ENCODE measurements at regions not wholly inside any gene's neighbourhood (a gene's known extent, or its start where the extent isn't known, plus 50 kb on each side); places are given as distances from the start of the nearest gene placed in this dataset.
A peak's percentile ranks its signal among the peaks of the same experiment; 100 is the strongest.

DNA sequence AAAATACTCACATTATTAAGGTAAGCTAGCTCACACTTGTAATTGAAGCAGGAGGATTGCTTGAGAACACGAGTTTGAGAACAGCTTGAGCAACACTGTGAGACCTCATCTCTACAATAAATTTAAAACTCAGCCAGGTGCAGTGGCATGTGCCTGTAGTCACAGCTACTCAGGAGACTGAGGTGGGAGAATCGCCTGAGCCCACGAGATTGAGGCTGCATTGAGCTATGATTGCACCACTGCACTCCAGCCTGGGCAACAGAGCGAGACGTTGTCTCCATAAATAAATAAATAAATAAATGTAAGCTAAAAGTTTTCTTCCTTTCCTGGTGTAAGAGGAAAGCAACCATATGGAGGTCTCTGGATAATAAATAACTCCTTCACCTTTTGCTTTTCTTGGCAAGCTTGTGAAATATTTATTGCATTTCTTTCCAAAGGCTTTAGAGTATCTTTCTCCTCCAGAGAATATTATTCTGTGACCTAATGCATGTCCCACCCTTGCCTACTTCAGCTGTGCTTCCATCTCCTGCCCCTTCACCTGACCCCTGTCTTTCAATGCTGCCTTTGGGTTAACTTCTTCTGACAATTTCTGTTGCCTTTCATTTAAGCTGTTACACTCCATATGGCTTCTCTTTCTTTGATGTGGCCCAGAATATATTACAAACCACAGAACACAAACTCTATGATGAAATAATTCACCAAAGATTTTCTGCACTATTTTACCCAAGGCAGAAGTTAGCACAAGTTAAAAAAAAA is 280.7 kb upstream of the RND3 start:
- peak; percentile 55 for DNase-seq

DNA sequence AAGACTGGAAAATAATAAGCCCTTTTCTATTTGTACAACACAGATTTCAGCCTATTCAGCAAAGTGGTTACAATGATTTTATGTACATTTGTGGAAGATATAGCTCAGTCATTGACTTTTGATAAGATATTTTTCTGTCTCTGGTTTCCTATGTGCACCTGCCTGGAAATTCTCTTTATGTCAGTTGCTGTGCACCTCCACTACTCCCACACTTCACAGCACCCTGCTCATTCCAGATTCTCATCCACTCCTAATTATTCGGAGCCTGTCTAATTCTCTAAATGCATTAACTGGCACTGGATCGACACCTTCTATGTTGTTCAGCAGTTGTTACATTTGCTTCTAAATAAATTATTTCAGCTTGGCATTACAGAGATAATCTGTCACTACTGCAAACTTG is 275.1 kb upstream of the RND3 start:
- no peak for DNase-seq

DNA sequence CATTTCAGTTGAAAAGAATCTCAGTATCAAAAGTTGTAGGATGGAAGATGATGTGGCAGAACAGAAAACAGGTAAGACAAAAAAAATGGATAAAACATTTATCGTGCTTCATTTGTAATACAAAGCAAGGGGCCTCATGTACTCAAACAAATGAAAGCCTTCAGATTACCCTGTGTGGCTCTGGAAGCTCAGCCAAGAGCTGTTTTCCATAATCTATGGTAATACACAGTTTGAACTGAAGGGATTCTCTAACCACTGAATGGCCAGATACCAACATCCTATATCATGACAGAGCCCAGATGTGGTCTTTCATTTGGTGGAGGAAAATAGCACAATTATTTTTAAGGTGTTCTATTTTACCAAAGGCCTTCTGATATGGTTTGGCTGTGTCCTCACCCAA is 272.1 kb upstream of the RND3 start:
- no peak for DNase-seq

DNA sequence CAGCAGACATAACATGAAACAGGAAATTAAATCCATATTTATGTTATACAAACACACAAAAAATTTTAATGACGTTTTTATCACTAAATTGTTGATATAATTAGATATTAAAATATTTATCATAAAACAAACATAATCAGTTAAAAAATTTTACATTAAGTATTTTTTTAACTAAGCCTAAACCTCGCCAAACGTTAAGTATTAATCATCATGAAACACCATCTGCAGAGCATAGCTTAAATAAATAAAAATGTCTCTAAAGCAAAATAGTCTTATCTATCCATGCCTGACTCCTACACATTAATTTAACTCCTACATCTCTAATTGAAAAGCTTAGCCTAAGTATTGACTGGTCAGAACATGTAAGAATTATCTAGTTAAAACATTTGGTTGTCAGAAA is 271.6 kb upstream of the RND3 start:
- DNase-seq = no peak

DNA sequence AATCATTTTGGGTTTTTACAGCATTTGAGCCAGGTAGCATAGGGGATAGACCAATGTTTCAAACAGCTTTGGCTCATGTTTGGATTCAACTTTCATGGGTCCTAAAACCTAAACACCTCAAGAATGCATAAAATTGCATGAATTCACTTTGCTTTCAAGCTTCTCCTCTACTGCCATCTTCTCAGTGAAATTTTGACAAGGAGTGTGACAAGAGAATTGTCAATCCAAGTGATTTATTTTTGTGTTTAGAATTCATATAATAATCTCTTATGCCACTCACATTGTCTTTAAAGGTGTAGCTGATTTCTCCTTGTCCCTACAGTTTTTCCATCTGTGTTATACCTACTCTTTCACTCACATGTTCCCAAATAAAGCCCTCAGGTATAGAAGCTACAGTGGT is 264.8 kb upstream of the RND3 start:
- DNase-seq = no peak

DNA sequence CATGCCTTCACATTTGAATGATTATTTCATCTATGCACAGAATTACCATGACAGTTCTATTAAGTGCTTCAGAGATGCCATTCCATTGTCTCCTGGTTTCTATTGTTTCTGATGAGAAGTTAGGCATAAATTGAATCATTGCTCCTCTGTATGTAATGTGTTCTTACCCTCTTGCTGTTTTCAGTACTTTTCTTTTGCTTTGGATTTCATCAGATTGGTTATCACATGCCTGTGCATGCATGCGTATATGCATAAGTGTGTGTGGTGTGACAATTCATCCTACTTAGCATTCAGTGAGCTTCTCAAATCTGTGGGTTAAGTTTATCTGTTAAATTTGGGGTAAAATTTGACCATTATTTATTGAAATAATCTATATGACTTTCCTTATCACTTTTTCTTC is 263.3 kb upstream of the RND3 start:
- DNase-seq = no peak

DNA sequence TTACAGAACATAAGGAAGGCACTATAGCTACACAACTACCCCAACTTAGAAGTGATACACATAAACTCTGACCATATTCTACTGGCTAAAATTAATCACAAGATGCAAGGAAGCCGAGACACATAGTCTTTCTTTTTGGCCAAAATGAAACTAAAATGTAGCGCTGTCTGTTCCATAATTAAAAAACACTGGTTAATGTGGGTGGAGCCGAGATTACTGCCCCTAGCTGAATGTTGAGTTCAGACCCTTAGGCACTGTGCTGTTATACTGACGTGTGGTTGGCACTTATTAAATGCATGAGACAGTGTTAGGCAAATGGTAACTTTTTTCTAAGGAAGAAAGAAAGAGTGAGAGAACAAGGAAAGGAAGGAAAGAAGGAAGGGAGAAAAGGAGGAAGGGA is 254.6 kb upstream of the RND3 start:
- DNase-seq = no peak

DNA sequence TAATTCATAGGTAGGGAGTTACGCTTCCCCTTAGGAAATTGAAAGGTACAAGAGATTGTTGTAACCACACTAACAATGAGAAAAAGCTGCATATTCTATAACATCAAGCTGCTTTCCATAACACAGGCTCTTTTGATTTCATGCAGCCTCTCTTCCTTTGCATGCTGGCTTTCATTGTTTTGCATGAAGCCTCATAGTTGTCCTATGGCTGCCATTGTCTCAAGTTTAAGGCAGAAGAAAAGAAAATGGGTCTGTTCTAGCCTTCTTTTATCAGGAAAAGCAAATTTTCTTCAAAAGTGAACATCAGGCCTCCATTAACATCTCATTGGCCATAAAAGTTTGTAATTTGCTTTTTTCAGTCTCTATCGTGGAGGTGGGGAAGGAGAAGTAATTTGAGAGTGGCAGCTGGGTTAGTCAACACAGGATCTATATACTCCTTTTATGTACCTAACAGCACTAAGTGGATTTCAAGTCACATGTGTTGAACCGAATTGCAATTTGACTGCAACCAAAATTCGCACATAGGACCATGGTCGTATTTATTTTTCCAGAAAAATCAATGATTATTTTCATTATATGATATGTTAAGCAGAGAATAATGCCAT is 248.5 kb upstream of the RND3 start:
- DNase-seq = no peak

DNA sequence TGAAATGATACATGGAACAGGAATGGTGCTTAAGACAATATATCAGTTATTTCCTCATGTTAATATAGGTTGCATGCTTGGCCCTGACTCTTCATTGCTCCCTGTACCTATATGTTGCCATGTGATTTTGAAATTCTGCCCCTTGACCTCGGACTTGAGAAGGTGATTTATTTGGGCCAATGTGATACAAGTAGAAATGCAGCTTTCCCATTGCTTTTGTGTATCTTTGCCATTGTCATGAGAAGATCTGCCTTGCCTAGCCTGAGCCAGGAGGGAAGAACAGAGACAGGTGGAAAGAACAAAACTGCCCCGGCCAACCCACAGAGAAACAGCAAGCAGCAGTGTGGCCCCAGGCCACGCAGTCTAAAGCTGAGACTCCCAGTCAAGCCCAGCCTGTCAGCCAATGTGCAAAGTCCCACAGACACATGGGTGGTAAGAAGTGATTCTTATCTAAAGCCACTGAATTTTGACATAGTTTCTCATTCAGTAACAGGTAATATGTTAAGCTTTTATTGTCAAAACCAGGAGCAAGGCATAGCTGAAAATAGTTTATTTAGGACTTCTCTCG is 245.7 kb upstream of the RND3 start:
- DNase-seq = no peak

DNA sequence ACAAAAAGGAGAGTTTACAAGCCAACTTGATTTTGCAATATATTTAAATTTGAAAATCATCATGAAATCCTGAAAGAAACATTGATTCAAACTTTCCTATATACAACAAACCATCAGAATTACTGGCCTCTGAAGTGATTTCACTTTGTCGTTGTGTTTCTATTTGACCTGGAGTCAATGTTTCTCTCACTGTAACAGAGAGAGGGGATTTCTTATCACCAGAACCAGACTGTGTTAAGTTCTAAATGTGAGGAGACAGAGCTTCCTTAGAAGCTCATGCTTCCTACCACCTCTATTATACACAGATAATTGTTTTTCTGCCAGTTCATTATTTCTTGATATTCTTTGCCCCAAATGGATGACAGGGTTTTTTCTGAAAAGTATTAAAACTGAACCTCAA is 245.0 kb upstream of the RND3 start:
- DNase-seq = no peak

DNA sequence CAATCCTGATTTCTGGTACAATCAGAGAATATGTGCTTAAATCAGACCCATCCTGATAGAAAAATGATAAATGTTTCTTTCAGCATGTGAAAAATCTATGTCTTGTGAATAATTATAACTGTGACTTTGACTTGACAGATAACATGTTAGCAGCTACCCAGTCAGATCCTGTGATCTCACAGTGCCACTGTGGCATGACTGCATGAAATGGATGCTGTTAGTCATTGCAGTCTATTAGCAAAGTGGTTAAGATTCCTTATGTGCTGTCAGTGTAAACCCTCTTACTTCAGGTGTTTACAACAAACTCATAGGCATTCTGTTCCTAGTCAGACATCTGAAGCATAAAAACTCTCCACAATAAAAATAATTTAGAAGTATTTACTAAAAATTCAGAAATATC is 244.6 kb upstream of the RND3 start:
- DNase-seq = no peak

DNA sequence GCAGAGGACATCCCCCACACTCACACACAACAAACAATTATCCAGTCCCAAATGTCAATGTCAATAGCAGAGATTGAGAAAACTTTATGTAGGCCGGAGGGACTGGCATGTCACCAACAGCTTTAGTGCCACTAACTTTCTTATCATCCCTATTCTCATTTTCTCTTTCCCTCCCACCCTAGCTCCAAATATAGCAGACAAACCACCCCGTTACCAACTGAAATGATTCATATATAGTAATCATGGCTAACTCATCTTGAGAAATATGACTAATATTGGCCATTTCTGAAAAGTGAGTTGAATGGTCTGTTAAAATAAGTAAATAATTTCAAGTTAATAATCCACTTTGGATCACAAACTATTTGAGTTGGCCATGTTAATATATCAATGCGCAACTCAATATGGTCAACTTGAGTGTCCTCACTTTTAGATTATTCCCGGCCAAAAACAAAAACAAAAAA is 242.1 kb upstream of the RND3 start:
- no peak for DNase-seq

DNA sequence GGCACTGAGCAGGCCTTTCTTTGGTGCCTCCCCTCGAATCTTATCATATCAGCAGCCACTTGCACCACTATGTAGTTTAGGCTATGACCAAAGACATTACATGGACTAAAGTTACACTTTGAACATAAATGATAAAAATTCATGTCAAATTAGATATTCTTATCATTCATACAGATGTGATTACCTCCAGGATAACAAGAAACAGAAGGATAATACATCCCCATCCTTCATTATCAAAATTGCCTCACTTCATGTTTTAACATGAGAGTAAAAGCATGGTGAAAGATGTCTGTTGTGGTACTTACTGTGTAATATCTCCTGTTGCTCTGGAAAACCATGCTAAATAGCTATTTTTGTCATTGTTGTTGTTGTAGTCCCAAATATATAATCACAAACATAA is 230.8 kb upstream of the RND3 start:
- DNase-seq = no peak

DNA sequence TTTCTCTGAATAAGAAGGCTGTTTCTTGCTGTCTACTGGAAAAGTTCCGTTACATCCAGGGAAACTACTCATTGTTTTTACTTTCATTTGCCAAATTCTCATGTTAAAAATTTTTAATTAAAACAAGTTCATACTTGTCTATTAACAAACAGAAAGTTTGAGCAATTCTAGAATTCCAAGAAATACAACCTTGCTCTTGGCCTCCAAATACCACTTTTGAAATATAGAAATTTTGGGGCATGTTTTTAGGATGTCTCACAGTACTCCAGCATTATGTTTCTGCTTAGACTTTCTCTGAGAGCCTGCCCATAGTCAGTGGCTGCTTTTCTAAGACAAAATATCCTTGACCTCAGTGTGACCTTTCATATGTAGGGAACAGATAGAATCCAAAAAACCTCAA is 228.7 kb upstream of the RND3 start:
- no peak for DNase-seq

DNA sequence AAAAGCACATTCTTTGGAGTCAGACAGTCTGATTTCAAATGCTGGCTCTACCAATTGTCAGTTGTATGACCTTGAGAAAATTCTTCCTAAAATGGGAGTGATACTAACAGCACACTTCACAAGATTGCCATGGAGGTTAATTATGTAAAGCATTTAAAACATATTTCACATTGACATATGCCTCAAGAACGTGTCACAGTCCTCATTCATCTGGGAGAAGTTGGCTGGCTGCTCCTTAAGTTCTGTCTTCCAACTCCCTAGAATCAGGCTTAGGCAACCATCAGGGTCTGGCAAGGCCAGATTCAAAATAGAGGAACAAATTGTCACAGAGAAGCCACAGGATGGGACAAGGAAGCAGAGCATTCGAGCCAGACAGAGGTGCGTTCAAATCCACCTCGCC is 228.0 kb upstream of the RND3 start:
- no peak for DNase-seq

DNA sequence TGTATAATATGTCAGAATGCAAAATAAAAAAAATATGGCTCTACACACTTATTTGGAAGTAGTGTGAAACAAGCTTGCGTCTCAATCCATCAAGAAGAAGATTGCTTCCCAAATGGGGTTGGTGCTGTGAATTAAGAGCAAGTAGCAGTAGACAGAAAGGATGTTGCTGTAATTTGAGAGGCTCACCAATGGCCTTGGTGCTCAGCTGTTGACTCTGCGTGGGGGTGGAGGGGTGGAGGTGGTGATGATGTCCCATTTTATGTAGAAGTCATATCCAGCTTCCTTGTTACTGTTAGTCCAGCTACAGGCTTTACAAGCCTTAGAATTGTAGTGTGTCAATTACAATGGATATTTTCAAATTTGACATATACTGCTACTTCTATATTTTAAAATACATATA is 223.4 kb upstream of the RND3 start:
- no peak for DNase-seq

DNA sequence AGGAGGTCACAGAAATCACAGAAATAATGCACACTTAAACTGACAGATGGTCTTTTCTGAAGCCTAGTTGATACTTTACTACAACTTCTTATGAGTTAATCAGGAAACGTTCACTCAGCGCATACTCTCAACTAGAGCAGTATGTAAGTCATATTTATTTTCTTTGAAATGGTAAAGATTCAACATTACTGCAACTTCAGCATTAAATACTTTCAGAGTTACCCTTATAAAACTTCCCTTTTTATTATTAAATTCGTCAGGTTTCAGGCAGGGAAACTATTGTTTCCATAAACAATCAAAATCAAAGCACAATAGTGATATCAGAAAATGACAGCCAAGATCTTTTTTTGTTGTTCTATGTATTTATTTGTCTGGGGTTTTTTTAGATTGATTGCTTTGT is 222.6 kb upstream of the RND3 start:
- no peak for DNase-seq

DNA sequence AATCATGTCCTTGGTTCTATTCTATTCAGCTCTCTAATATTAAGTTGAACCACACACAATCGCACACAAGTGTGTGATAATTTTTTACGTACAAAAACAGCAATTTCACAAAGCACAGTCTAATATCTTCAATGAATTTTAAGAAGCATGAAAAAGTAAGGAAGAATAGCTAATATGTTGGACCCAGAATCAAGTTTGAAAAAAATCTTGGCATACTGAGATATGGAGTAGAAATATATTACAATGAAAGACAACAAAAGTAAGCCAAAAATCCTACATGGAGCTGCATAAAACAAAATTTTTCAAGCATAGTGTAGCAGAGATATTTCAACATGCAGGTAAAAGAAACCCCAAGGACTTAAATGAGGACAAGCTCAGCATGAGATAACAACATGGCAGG is 219.1 kb upstream of the RND3 start:
- no peak for DNase-seq

DNA sequence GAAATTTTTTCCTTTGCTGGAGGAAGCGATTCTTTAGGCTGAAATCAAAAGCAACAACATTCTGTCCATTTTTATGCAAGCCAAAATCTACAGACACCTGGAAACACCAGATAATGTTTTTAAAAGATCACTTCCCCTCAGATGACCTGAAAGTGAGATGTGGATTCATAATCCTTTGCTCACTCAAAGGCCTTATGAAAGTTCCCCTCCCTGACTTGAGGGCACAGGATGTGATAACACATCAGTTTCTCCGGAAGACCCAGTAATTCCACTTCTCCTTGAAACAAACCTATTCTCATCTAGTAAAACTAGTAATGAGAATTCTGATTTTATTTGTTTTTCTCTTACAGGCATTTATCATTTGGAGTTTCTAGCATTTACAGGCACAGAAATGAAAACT is 218.3 kb upstream of the RND3 start:
- DNase-seq = no peak

DNA sequence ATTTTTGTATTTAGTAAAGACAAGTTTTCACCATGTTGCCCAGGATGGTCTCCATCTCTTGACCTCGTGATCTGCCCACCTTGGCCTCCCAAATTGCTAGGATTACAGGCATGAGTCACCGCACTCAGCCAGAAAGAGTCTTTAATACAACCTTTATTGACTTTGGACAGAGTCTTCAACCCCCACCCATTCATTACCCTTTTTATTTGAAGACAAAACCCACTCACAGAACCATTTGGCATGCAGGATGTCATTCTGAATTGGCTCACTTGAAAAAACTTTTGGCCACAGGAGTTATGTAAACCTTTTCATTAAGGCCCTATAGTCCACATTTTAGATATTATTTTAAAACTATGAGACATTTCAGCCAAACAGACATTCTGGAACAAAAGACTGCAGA is 217.9 kb upstream of the RND3 start:
- no peak for DNase-seq

DNA sequence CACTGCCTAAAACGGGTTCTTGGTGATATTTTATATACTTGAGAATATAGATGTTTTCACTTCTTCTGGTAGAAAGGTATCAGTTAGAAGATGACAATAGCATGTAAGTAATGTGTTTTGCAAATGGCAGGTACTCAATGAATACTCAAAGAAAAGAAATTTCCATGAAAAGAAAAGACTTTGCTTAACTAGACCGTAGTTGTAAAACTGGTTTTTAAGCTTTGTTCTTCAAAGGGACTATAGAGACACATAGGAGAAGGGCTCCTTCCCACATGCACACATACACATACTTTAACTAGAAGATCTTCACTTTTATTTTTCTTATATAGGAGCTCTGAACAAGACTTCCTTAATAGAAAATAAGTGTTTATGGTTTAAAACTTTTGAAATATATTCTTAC is 215.3 kb upstream of the RND3 start:
- no peak for DNase-seq

DNA sequence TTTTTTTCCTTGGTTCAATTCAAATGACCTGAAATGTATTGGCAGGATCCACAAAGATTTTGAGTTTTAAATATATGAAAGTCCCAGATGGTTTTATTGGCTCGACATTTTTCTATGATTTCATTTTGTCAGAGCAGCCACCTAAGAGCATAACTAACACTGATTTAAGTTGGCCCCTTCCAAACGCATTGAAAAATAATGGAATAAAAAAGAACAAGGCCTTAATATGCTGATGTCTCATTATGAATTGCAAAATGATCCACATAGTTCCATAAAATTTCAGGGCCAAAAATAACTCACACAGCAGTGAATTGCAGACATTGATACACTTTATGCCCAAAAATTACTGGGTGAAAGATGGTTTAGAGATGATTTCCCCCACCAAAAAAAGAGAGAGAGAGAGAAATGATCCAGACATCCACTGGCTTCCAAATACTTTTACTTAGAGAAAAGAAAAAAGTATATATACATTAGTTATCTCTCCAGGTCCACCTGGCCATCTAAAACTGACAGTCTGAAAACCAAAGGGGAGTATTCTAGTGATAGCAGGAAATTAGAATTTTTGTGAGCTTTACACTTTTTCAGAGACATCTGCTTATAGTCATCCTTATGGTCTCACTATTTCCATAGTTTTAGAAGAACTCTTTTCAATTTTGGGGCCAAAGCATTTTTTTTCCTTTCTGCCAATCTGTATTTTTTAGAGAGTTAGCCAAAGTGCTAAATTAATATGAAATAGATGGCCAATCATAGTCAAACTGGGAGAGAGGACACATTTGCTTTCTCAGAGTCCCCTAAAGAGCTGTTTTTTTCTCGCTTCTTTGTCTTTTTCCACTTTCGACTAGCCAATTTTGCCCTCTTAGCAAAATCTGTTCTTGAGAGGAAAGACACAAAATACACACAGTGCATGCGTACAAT is 213.5 kb upstream of the RND3 start:
- DNase-seq = no peak

DNA sequence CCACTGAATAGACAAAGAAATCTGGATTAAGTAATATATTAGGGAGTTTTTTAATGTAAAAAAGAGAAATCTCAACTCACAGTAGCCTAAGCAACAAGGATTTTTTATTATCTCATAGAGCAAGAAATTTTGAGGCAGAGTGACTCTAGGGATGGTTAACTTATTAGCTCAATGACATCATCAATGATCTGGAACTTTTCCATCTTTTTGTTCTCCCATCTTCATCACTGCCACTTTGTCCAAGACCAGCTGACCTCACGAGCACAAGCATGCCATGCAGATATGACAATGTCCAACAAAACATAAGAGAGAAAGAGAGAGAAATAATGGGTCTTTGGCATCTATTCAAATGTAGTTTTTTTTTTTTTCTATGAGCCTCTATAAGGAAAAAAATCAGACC is 211.8 kb upstream of the RND3 start:
- no peak for DNase-seq
